ENCODE measurements at regions not wholly inside any gene's neighbourhood (a gene's known extent, or its start where the extent isn't known, plus 50 kb on each side); places are given as distances from the start of the nearest gene placed in this dataset.

- TF ChIP-seq POLR2A (IDR thresholded peaks at IDR 0.05), result no peak
- TF ChIP-seq, protein P1, sequence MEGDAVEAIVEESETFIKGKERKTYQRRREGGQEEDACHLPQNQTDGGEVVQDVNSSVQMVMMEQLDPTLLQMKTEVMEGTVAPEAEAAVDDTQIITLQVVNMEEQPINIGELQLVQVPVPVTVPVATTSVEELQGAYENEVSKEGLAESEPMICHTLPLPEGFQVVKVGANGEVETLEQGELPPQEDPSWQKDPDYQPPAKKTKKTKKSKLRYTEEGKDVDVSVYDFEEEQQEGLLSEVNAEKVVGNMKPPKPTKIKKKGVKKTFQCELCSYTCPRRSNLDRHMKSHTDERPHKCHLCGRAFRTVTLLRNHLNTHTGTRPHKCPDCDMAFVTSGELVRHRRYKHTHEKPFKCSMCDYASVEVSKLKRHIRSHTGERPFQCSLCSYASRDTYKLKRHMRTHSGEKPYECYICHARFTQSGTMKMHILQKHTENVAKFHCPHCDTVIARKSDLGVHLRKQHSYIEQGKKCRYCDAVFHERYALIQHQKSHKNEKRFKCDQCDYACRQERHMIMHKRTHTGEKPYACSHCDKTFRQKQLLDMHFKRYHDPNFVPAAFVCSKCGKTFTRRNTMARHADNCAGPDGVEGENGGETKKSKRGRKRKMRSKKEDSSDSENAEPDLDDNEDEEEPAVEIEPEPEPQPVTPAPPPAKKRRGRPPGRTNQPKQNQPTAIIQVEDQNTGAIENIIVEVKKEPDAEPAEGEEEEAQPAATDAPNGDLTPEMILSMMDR (IDR thresholded peaks at IDR 0.05), result no peak
These were observed 1040.1 kb downstream of the MAT2B start for GRCh38 chr5:164545507-164545906.
